C4-2B (cell line): ENCODE measurements at regions not wholly inside any gene's neighbourhood (a gene's known extent, or its start where the extent isn't known, plus 50 kb on each side); places are given as distances from the start of the nearest gene placed in this dataset.
"Not testable (repeated sequence)": the region's sequence is repeated elsewhere in the genome, so short reads cannot be mapped to it uniquely, and the experiment has no call there.

Experiments
- CTCF ChIP-seq: fragments of 450-650 bp; conservative IDR thresholded peaks from 2 replicates; pipeline ENCODE4 v1.5.1; 2017; ENCODE audit warnings: mild to moderate bottlenecking
- ZFX ChIP-seq: fragments of 450-650 bp; IDR thresholded peaks from 2 replicates; pipeline ENCODE4 v1.6.1; 2017

- TF ChIP-seq CTCF, ZFX: not testable (repeated sequence)
Observed at GRCh38 chr19:34859325-34859724, 67.4 kb upstream of the ZNF30 start.
